Adrenal gland (tissue), 9 donors: ENCODE measurements at regions not wholly inside any gene's neighbourhood (a gene's known extent, or its start where the extent isn't known, plus 50 kb on each side); places are given as distances from the start of the nearest gene placed in this dataset.

Experiments
- DNase-seq, 7 donors: peaks; one replicate each; pipeline ENCODE4 v3.0.0-alpha.2; 2019 to 2020
- H3K27ac ChIP-seq, 5 donors: fragments of 200-600 bp; sonication (generic) in 4 of 5; 1 replicate in 3 of 5; 2 replicates in 2 of 5; pipeline versions ENCODE4 v1.5.1 to v1.8.0; 2016 to 2020; ENCODE audit warnings: mild to moderate bottlenecking in 1 of 5
- H3K27me3 ChIP-seq: fragments of 200-600 bp; 2 replicates; pipeline ENCODE4 v1.8.0; 2021
- H3K36me3 ChIP-seq, 2 donors: fragments of 200-600 bp; replicated peaks in 1 of 2; 1 replicate in 1 of 2; 2 replicates in 1 of 2; pipeline versions ENCODE4 v1.5.1 to v1.8.0; 2018 to 2022
- H3K4me1 ChIP-seq, 2 donors: fragments of 200-600 bp; replicated peaks in 1 of 2; 1 replicate in 1 of 2; 2 replicates in 1 of 2; pipeline versions ENCODE4 v1.5.1 to v1.8.0; 2018 to 2021
- H3K4me3 ChIP-seq, 4 donors: fragments of 200-600 bp; sonication (generic) in 3 of 4; one replicate each; pipeline ENCODE4 v1.5.1; 2016 to 2018
- H3K9me3 ChIP-seq, 3 donors: fragments of 200-600 bp; sonication (generic) in 1 of 3; replicated peaks in 1 of 3; 1 replicate in 2 of 3; 2 replicates in 1 of 3; pipeline versions ENCODE4 v1.5.1 to v1.8.0; 2016 to 2021
- CTCF ChIP-seq, 6 experiments: fragments of 450-650 bp in 4 of 6; fragments of 200-600 bp in 2 of 6; sonication (generic) in 1 of 6; IDR thresholded peaks; 1 replicate in 5 of 6; 2 replicates in 1 of 6; pipeline versions ENCODE4 v1.5.1 to v1.8.0; 2016 to 2021; ENCODE audit warnings: antibody characterized with exemption in 6 of 6, mild to moderate bottlenecking in 2 of 6, moderate library complexity in 1 of 6
- POLR2A ChIP-seq, 2 donors: fragments of 450-650 bp; IDR thresholded peaks; one replicate each; pipeline ENCODE4 v1.6.1; 2017; ENCODE audit warnings: antibody characterized with exemption in 2 of 2, mild to moderate bottlenecking in 2 of 2, moderate library complexity in 1 of 2
- WGBS, 4 donors: extraction: QIAGEN DNeasy Blood & Tissue Kit in 2 of 4; methylation state at CpG; one replicate each; pipeline versions ENCODE4 v1.1.5 to v1.1.7; 2013 to 2017; 5-methylcytosine and 5-hydroxymethylcytosine counted together
- intact Hi-C, 2 donors: fragments of 100-400 bp; cut with DNase I; formaldehyde crosslinking; loops; one replicate each; pipeline versions ENCODE4 v1.14.1 to v1.15.0; 2022 to 2023
- donor health status: healthy with polysubstance abuse.
- donor health status: Bipolar disorder and iron deficiency.
- donor health status: DM: yes; HTN: yes; CAD: no.
- donor health status: DM: no; HTN: no; CAD: no.
- donor health status: DM: no; HTN: no; CAD: no.

GRCh38 chr10:123521076-123521475, 145.1 kb upstream of the GPR26 start:
- Histone ChIP-seq H3K27ac (no peak overlapping the region), H3K9me3 (no peaks in the 10 kb centered on the region), H3K4me3 (no peak overlapping the region), H3K4me1 (no peaks in the 10 kb centered on the region), H3K36me3 (no peaks in the 10 kb centered on the region), H3K27me3 (peaks cover 3% of the 10 kb centered on the region)
- intact Hi-C loops = no loop called here
- 73 to 81% (median 74%) methylated on average over 3 of the region's 3 CpGs; no CpG with 5 or more reads in 1 of the 4 donors for WGBS, 4 donors
- TF ChIP-seq POLR2A (IDR thresholded peaks at IDR 0.05) (no peak), CTCF (IDR thresholded peaks at IDR 0.05) (no peak)
- DNase-seq = no peak

- TF ChIP-seq CTCF (IDR thresholded peaks at IDR 0.05) (no peak), POLR2A (IDR thresholded peaks at IDR 0.05) (no peak)
- Histone ChIP-seq H3K27ac (no peak overlapping the region), H3K36me3 (no peaks in the 10 kb centered on the region), H3K27me3 (peaks cover 3% of the 10 kb centered on the region), H3K4me1 (no peaks in the 10 kb centered on the region), H3K4me3 (no peak overlapping the region), H3K9me3 (no peaks in the 10 kb centered on the region)
- intact Hi-C loops = no loop called here
- WGBS, 4 donors = 60 to 83% (median 75%) methylated on average over 4 to 6 of the region's 6 CpGs
- DNase-seq = no peak
These were observed 144.6 kb upstream of the GPR26 start for GRCh38 chr10:123521556-123521955.

GRCh38 chr10:123522702-123523312, 143.3 kb upstream of the GPR26 start:
- no peak for DNase-seq
- intact Hi-C loops = no loop called here

GRCh38 chr10:123523833-123524232, 142.3 kb upstream of the GPR26 start:
- H3K4me3 ChIP-seq = no peak overlapping the region
- no peaks in the 10 kb centered on the region for H3K9me3 ChIP-seq
- no peaks in the 10 kb centered on the region for H3K4me1 ChIP-seq
- H3K27ac ChIP-seq = no peak overlapping the region
- no peak for DNase-seq
- TF ChIP-seq POLR2A (IDR thresholded peaks at IDR 0.05) = no peak
- TF ChIP-seq CTCF (IDR thresholded peaks at IDR 0.05) = no peak
- H3K36me3 ChIP-seq = no peaks in the 10 kb centered on the region
- peaks cover 3% of the 10 kb centered on the region for H3K27me3 ChIP-seq
- intact Hi-C loops = no loop called here
- 72 to 84% (median 82%) methylated on average over 3 of the region's 3 CpGs for WGBS, 4 donors

More at GRCh38 chr10:123522702-123523312, 143.3 kb upstream of the GPR26 start:
- Histone ChIP-seq H3K27me3 (peaks cover 3% of the 10 kb centered on the region), H3K9me3 (no peaks in the 10 kb centered on the region), H3K4me1 (no peaks in the 10 kb centered on the region), H3K4me3 (no peak overlapping the region), H3K36me3 (no peaks in the 10 kb centered on the region), H3K27ac (no peak overlapping the region)
- TF ChIP-seq POLR2A (IDR thresholded peaks at IDR 0.05) (no peak), CTCF (IDR thresholded peaks at IDR 0.05) (no peak)
- WGBS, 4 donors = 72 to 84% (median 76%) methylated on average over 10 of the region's 10 CpGs
